Activated CD4-positive, alpha-beta T cell treated with anti-CD3 and anti-CD28 coated beads, Interleukin-2, amount 50 U/mL, for 48 hours (primary cell): ENCODE measurements at regions not wholly inside any gene's neighbourhood (a gene's known extent, or its start where the extent isn't known, plus 50 kb on each side); places are given as distances from the start of the nearest gene placed in this dataset.
"Not testable (repeated sequence)": the region's sequence is repeated elsewhere in the genome, so short reads cannot be mapped to it uniquely, and the experiment has no call there.

Experiments
- DNase-seq, 2 experiments: peaks; one replicate each; pipeline ENCODE4 v3.0.0-alpha.2; 2020

GRCh38 chr4:57373991-57374390 is 263.8 kb upstream of the IGFBP7 start:
- DNase-seq, result no peak

GRCh38 chr4:57371671-57372070 is 261.5 kb upstream of the IGFBP7 start:
- DNase-seq, result no peak

GRCh38 chr4:57370691-57371090 is 260.5 kb upstream of the IGFBP7 start:
- no peak for DNase-seq

DNA sequence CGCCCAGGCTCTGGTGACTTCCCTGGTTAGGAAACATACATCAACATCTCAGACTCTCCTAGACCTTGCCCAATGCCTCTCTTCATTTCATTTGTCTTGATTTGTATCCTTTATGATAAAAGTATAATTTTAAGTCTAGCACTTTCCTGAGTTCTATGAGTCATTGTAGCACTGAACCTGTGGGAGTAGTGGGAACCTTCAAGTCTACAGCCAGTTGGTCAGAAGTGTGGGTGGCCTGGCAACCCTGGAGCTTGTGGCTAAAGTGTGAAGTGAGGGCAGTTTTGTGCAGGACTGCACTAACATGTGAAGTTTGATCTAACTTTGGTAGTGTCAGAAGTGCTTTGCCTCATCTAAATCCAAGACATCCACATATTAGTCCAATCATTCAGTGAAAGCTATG is 259.3 kb upstream of the IGFBP7 start:
- DNase-seq, result no peak

GRCh38 chr4:57364255-57364654 is 254.1 kb upstream of the IGFBP7 start:
- DNase-seq, result no peak

DNA sequence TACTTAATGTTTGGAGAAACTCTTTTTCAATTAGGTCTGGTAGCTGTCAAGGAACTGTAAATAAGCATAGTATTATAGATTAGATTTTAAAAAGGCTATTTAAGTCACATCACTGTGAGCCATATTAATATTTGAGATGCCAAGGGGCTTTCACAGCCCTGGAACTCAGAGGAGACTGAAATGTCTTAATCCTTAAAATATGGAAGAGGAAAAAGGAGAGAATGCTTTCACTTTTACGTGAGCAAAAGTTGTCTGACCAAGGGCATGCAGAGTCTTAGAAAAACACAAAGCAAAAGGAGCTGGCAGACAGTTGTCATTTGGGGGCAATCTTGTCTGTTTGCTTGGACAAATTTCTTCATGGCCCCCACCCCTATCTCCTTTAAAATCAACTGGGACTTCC is 253.2 kb upstream of the IGFBP7 start:
- no peak for DNase-seq

GRCh38 chr4:57360681-57361080 is 250.5 kb upstream of the IGFBP7 start:
- DNase-seq, result no peak

- DNase-seq, result no peak
Observed at GRCh38 chr4:57355101-57355665, 245.0 kb upstream of the IGFBP7 start.

DNA sequence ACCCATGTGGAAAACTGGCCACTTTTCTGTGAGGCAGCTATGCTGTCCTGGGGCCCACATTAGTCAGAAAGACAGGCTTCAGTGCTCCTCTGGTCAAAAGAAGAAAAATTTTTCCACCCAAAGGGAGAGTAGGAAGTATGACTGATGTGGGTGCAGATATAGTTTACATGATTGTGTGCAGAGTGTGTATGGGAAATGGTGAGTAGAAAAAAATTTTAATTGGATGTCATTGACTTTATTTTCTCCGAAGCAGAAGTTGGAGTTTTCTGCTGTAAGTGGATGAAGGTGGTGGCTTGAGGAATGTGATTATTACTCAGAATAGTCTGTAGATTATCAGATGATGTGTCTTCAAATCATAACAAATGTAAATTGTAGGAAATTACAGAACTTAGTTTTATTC is 241.5 kb upstream of the IGFBP7 start:
- no peak for DNase-seq

GRCh38 chr4:57344296-57344695 is 234.1 kb upstream of the IGFBP7 start:
- no peak for DNase-seq

DNA sequence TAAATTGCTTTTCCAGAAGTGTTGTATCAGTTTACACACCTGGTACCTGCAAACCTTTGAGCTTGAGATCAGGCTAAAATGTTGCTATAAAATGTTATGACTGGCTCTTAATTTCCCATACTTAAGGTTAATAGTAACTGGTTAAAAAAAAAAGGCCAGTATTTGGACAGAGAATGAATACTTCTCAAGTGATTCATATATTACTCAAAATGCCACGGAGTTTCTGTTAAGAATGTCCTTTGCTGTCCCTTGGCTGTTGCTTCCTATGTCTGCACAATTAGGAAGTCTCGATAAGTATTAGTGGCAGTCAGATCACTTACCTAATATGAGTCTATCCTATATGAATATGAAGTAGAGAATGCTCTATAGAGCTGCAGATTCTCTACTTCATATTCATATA is 232.2 kb upstream of the IGFBP7 start:
- no peak for DNase-seq

GRCh38 chr4:57338861-57339260 is 228.7 kb upstream of the IGFBP7 start:
- not testable (repeated sequence) for DNase-seq

DNA sequence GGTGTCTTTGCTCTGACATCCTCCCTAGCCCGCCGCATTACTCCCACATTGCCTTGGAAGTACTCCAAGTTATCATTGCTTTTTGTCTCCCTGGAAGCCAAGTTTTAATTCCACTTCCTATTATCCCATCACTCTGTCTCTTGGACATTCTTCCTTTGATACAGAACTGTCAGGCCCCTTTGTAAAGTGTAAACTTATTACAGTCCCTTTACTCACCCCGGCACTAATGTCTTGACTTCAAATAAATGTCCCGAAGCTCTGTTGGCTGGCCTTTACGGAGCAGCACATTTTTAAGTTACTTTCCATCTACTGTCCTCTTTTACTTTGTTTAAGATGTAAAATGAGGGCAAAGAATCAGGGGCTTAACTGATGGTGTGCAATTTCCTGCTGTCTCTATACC is 223.5 kb upstream of the IGFBP7 start:
- DNase-seq, result no peak

GRCh38 chr4:57331959-57332358 is 221.8 kb upstream of the IGFBP7 start:
- DNase-seq, result no peak

GRCh38 chr4:57329279-57329678 is 219.1 kb upstream of the IGFBP7 start:
- DNase-seq, result no peak

- no peak for DNase-seq
Observed at GRCh38 chr4:57324673-57325307, 214.6 kb upstream of the IGFBP7 start.

DNA sequence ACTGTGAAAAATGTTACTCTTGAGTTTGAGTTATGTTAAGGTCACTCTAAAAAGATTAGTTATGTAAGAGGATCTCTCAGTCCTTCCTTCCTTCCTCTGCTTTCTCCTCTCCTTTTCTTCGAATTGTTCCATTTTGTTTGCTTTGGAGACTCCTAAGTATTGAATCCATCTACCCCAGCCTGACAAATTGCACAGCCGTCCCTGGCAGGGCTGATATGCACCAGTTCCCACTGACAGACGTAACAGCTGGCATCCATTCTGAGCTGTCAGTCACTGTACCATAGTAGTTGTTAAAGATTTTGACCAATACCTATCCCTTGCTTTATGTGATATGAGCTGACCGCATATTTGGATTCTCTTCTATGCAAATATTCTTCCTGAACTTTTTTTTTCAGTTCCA is 210.7 kb upstream of the IGFBP7 start:
- no peak for DNase-seq

GRCh38 chr4:57320217-57320616 is 210.0 kb upstream of the IGFBP7 start:
- DNase-seq, result no peak

GRCh38 chr4:57318703-57319102 is 208.5 kb upstream of the IGFBP7 start:
- DNase-seq, result no peak

GRCh38 chr4:57314636-57315035 is 204.5 kb upstream of the IGFBP7 start:
- DNase-seq, result no peak

DNA sequence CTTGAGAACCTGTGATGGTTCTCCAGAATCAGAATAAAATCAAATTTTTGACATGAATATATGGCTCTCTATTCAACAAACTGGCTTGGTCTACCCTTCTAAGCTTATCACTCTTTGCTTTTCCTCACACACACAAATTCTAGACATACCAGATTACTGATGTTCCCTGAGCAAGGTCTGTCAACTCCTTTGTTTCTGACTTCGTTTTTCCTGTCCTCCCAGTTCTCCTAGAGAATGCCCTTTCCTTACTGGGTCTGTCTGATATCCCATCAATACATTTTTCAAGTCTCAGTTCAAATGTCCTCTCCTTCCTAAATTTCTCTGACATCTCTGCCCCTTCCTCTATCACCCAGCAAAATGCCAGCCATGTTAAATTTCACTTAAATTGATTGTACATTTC is 202.1 kb upstream of the IGFBP7 start:
- DNase-seq, result no peak

GRCh38 chr4:57309658-57310057 is 199.5 kb upstream of the IGFBP7 start:
- no peak for DNase-seq

DNA sequence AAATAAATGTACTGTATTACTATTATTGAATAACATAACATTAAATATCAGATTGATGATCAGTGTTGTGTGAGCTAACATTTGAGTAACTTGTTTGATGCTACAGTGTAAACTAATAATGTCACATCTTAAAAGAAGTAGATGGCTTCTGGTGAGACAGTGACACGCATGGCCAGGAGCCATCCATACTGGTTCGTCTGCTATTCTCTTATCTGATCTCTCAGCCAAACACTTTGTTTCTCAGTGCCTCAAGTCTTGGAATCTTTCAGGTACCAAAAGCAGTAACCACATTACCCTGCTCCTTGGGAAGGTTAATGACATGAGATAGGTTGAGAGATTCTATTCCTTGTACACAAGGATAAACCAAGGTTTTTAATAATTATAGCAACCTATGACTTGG is 198.1 kb upstream of the IGFBP7 start:
- no peak for DNase-seq

DNA sequence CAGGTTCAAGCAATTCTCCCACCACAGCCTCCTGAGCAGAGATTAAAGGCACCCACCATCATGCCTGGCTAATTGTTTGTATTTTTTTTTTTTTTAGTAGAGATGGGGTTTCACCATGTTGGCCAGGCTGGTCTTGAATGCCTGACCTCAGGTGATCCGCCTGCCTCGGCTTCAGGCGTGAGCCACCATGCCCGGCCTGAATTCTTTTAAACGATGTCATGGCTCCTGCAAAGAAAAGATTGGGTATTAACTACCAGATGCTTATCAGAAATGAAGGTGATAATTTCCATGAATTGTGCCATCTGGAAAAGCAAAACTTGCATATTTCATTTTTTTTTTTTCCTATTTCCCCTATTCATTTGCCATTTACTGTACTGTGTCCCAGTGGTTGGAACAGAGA is 195.7 kb upstream of the IGFBP7 start:
- DNase-seq, result no peak

DNA sequence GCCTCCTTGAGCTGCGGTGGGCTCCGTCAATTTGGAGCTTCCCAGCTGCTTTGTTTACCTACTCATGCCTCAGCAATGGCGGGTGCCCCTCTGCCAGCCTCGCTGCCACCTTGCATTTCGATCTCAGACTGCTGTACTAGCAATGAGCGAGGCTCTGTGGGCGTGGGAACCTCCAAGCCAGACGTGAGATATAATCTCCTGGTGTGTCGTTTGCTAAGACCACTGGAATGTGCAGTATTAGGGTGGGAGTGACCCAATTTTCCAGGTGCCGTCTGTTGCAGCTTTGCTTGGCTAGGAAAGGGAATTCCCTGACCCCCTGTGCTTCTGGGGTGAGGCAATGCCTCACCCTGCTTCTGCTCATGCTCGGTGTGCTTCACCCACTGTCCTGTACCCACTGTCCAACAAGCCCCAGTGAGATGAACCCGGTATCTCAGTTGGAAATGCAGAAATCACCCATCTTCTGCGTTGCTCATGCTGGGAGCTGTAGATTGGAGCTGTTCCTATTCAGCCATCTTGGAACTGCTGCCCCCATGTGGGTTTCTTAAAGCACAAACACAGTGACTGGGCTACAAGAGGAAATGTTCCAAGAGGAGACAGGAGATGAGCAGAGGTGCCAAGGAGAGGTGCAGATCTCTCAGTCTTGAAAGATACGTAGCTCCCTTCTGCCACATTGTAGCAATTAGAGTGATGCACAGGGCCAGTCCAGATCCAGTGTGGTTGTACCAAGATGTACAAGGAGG is 193.0 kb upstream of the IGFBP7 start:
- DNase-seq, result no peak
